GM18520 (cell line): ENCODE measurements at regions not wholly inside any gene's neighbourhood (a gene's known extent, or its start where the extent isn't known, plus 50 kb on each side); places are given as distances from the start of the nearest gene placed in this dataset.

Source experiments
- ATAC-seq: cut with Tn5 transposase; IDR thresholded peaks from one replicate; pipeline ENCODE4 v1.9.1; 2021; ENCODE audit not compliant: unreplicated experiment

DNA sequence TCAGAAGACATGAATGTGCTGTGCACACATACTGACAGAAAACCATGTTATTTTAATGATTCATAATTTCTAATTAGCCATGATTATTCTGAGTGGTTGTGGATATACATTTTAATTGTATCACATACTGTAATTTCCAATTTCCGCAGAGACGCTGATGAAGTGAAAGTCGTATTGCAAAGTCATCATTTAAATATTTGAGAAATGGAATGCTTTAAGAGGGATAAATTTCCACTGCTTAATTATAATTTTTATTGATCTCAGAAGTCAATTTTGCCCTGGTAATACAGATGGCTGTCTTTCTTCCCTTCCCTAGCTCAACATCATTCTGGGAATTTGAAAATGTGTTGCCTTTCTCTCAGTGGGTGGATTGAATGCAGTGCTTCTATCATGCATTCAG is 819.3 kb downstream of the ROBO2 start:
- ATAC-seq, result no peak

DNA sequence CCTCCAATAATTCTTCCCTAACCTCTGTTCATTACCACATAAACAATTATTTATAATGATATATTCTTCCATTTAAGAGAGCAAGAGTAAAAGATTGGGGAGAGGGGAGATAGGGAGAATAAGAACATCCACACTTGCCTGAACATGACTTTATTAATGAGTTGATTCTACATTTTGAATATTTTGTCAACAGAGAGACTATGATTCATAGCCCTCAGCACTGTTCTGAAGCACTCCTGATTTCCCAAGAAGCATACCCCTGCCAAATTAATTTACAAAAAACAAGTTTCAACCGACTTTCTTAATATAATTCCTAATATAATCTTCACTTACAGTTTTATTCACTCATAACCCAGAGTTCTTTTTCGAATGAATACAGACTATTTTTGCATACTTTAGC is 828.8 kb downstream of the ROBO2 start:
- no peak for ATAC-seq

DNA sequence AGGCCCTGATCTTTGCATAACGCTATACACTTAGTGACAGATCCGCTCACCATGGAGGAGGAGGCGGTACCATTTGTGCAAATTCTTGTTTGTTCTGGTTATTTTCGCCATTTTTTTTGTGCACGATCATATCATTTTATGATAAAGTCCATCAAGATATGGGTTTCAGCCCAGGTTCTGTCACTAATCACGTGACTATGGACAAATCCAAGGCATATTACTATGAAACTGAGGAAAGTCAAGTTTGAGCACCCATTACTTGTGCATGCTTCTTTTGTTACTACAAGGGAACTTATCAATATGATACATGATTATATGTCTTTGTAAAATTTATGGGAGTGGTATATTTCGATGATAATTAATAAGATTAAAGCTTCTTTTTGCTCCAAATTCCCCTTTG is 829.5 kb downstream of the ROBO2 start:
- ATAC-seq, result no peak

DNA sequence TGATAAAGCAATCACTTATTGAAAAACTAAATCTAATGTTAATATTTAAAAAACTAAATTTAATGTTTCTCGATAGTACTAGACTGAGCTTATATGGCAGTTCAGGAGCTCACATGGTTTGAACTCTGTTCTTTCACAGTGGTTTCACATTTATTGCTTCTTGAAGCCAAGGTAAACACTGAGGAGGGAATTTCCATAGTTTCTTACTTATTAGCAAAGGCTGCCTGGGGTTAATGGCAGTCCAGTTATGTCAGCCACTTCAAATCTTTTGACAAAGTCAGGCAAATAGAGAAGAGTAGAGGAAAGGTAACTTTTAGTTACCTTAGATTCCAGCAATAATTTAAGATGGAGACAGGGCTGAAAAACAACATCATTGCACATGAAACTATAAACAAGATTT is 831.5 kb downstream of the ROBO2 start:
- no peak for ATAC-seq

DNA sequence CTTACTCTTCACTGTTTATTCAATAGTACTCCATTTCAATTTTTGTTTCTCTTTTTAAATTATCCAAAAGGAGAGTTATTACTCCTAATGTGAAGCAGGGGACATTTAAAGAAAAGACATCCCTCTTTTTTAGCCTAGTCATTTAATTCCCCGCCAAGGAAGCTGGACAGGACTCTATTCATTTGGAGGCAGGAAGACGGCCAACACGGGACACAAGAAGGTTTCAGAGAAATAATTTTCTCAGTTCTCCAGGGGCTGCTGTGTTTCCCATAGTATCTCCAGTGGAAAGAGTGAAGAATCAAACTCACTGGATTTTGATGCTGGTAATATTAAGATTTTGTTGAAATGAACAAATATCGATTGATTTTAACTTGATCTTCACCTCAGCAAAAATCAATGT is 833.7 kb downstream of the ROBO2 start:
- no peak for ATAC-seq

DNA sequence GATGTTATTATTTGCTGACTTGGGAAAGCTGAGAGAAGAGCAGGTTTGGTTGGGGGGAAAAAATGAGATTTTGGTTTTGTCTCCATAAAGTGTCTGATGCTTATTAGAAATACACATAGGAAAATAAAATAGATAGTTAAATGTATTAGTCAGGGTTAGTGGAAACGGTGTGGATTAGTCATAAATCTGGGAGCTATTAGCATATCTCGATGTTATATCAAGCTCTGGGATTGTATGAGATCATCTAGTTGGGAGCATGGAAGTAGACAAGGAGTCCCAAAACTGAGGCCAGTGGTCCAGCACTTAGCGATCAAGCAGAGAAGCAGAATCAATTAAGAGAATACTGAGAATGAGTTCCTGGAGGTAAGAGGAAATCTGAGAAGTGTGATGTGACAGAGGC is 845.5 kb downstream of the ROBO2 start:
- ATAC-seq, result no peak

DNA sequence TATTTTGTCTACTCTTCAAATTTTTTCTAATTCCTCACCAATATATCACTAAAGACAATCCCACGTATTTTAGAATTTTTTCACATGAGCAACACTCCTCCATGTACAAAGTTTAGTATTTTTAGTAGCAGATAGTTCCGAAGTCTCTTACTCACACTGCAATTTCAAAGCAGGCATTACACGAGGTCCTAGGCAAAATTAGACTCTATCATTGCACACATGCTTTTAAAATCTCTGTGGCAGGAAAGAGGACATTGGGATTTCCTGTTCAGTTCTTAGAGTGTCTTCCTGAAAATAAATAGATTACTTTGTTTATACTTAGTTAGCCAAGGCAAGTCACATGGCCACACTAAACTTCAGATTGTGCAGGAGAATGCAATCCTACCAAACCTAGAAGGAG is 847.7 kb downstream of the ROBO2 start:
- no peak for ATAC-seq

DNA sequence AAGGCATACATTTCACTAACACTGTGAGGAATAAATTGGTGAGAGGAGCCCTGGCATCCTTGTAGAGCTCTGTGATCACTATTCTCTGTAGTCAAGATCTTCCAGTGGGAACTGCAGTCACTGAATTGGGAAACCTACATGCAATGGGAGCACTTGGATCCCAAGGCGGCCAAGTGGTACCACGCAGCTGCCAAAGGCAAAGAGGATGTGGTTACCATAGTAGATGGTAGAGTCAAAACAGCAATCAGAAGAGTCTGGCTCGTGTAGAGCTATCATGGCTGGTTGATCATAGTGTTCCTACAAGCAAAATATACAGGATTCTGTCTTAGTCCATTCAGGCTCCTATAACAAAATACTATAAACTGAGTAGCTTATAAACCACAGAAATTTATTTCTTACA is 849.7 kb downstream of the ROBO2 start:
- no peak for ATAC-seq

DNA sequence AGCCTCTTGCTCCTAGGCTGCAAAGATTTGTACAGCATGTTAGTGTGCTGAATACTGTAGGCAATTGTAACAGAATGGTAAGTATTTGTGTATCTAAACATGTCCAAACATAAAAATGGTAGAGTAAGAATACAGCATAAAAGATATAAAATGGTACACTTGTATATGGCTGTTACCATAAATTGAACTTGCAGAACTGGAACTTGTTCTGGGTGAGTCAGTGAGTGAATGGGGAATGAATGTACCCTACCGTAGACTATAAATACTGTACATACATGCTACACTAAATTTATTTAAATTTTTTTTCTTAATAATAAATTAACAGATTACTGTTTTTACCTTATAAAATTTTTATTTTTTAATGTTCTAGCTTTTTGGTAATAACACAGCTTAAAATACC is 858.7 kb downstream of the ROBO2 start:
- no peak for ATAC-seq

DNA sequence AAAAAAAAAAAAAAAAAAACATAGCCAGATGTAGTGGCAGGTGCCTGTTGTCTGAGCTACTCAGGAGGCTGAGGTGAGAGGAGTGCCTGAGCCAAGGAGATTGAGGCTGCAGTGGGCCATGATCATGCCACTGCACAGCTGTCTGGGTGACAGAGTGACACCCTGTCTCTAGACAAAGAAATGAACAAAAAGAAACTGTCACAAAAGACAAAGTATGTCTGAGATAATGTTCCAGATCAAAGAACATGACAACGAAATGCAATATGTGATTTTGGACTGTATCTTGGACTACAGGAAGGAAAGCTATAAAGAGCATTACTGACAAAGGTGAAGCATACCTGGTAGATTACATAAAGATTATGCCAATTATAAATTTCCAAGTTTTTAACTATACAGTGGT is 862.8 kb downstream of the ROBO2 start:
- ATAC-seq, result no peak

DNA sequence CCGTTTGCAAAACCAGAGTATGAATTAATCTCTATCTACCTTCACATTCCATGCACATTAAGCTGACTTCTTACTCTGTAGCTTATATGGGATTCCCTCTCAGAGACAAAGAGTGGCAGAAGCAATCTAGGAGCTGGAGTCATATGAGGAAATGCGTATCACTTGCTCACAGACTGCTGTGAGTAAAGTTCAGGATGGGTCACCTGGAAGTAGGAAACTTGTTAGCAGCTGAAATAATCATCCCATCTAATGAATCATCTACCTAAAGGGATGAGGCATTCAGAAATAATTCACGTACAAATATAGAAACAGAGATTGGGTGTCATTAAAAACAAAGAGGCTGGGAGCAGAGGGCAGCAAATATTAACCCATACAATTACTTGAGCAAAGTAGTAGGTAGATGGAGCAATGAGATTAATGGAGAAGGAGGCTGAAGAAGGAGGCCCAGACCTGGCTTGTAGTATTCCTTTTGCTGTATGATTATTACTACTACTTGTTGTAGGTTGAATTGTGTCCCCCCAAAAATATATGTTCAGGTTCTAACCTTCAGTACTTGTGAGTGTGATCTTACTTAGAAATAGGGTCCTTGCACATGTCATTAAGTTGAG is 866.3 kb downstream of the ROBO2 start:
- no peak for ATAC-seq

DNA sequence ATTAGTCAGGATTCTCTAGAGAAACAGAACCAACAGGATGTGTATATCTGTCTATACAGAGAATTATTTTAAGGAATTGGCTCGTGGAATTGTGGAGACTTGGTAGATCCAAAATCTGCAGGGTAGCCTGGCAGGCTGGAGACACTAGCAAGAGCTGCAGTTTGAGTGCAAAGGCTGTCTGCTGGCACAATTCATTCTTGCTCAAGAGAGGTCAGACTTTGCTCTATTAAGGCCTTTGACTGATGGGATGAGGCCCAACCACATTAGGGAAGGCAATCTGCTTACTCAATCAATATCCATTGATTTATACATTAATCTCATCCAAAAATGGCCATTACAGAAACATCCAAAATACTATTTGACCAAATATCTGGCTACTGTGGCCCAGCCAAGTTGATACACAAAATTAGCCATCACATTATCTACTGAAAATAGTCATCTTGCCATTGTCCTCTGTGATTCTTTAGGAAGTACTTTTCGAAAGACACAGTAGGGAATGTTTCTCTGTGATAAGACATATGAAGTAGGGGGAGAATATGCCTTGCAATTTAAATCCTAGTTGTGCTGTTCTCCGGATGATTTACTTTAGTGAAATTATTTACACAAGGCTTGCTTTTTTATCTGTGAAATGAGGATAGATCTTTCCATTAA is 873.8 kb downstream of the ROBO2 start:
- ATAC-seq, result no peak

DNA sequence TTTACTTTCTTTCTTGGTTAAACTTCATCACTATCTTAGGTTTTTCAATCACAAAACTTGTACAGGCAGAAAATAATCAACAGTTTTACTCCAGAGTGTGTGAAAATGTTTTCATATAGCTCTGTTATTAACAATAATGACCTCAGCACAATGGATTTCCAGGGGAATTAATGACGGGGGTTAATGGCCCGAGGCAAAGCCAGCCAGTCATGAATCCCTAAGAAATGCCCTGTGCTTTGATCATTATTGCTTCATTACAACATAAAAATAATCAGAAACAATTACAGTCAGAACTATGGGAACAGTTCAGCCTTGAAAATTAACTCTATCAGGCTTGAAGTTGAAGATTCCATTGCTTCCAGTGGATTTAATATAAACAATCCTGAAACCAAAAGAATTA is 875.4 kb downstream of the ROBO2 start:
- no peak for ATAC-seq

DNA sequence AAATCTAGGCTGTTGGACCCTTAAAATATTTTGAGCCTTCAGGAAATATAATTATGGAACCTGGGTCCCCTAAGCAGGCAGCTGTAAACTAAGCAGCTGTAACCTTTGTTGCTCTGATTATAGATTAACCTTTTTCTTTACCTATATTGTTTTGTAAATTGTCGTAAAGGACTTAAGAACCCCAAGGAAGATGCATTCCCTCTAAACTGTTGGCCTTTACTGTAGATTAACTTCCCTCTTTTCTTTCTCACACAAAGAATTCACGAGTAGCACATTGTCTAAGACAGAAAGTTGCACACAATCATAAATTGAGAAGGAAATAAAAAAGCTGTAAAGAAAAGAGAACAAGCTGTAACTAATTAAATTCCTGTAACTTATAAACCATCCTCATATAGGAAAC is 877.3 kb downstream of the ROBO2 start:
- ATAC-seq, result no peak

DNA sequence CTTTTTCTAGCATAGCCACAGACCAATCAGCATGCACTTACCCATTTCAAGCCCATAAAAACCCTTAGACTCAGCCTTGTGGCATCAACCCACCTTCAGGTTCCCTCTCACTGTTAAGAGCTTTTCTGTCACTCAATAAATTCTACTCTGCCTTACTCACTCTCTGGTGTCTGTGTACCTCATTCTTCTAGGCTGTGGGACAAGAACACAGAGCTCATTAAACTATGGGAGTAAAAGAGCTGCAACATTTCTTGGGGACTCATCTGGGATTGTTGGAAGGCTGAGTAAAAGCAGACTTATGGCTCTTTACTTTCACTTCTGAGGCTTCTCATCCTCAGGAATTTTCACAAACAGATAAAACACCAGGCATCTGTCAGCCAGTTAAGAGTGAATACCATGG is 879.3 kb downstream of the ROBO2 start:
- ATAC-seq, result no peak

DNA sequence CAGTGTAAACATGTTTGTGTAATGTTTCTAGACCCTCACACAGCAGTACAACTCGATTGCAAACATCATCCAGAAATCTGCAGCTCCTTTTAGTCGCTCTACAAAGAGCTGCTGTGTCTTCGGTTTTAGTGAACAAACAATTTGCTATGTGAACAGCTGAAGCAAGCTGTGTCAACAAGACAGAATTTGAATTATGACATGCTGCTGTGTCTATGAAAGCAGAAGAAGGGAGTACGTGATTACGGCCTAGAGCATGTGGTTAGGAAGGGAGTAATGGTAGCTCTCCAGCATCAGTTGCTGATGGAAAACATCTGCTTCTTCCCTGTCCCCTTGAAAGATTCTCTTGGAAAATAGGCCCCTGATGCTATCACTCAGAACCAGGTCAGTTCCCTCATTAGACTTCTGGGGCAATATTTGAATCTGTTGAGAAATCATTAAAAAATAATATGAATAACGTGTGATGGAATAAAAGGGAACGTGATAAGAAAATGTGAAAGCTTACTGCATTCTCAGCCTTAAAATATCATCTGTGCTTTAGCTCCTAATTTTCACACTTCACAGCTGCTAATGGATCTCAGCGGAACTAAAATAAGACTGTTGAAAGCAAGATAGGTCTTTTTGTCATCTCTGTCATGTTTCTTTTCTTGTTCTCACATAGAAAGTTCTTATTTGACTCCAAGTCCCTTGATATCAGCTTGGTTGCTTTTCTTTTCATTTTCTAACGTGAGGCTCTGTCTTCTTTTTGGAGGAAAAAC is 891.5 kb downstream of the ROBO2 start:
- ATAC-seq, result no peak

DNA sequence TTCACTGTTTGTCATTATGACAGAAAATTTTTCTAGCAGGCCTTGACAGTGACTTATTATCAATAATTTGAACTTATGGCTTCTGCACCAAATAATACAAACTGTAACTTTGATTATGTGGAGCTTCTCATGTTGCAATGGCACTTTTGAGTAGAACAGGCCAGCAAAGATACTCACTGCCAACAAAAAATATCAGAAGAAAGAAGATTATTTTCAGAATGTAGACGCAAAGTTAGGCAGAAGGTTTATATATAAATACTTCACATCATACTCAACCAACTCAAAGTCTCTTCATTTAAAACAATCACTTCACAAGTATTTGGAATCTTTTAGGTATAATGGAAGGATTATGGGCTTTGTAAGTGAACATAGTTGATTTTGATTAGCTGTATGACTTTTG is 893.0 kb downstream of the ROBO2 start:
- no peak for ATAC-seq

DNA sequence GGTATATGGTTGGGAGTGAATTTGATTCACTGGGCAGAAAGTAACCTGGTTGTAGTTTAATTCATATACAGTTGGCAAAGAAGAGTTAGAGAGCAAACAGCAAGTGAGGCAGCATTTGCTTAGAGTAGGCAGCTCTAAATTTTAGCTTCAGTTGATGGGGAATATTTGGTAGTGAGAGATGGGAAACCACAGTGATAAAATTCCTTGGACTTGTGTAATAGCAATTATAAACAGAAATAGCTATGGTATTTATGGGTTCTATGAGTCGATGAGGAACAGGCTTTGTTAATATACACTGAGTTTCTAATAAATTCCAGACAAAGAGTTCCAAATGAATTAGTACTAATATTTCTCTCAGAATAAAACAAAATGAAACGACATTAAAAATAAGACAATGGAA is 894.0 kb downstream of the ROBO2 start:
- no peak for ATAC-seq

DNA sequence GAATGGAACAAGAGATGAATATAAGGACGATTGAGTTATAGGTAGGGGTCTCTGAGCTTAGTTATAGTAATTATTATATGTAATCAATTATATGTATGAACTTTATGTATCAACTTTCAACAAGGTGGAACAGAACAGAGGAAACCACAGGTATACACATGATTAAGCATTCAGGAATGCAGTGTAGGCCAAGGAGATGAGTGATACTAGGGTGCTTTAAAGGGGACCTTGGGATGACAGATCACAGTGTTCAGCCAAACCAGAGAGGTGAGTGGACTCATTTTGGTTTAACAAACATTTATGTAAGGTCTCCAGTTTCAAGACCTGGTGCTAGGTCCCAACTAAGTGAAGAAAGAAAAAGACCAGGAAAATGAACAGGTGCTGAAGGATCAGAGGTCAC is 895.5 kb downstream of the ROBO2 start:
- ATAC-seq, result no peak

DNA sequence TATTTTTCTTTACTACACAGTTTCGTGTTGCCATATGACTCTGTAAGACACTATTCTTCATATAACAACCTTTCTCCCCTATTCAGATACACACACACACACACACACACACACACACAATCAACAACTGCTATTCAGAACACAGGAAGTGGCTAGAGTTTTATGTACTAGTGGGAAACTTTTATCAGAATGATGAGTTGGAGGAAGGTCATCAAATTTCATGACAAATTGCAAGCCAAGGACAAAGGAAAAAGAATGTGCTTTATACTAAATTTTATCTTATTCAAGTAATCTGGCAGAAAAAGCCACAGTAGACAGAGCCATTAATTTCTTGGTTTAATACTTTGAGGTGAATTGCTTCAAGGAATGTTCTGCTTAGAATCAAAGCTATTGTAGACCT is 899.8 kb downstream of the ROBO2 start:
- no peak for ATAC-seq

DNA sequence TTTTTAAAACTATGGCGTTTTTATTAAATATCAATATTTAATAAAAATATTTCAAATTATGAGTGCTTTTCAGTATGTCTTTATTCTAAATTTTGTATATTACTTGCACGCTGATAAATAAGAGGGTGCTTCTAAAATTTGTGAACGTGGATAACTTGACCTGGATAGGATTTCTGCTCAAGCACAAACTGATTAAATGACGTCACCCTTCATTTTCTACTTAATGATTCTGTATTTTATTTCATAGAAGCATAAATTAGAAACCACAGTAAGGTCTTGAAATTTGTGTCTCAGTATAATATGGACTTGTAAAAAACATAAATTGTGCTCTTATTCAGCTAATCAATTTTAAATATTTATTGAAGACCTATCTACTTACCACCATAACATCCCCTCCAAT is 903.7 kb downstream of the ROBO2 start:
- no peak for ATAC-seq

DNA sequence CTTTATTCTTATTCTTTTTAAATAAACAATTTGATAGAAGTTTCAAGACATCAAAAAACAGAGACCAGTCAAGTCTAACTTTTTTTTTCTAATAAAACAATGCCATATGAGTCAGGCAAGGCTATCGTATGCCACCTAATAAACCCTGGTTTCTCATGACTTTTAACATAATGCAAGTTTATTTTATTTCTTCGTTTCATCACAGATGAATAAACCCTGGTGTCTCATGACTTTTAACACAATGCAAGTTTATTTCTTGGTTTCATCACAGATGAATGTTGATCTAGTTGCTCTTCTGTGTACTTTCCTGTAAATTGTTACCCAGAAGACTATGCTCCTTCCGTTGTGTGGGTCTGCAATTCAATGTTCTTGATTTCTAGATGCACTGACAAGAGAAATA is 905.4 kb downstream of the ROBO2 start:
- no peak for ATAC-seq

DNA sequence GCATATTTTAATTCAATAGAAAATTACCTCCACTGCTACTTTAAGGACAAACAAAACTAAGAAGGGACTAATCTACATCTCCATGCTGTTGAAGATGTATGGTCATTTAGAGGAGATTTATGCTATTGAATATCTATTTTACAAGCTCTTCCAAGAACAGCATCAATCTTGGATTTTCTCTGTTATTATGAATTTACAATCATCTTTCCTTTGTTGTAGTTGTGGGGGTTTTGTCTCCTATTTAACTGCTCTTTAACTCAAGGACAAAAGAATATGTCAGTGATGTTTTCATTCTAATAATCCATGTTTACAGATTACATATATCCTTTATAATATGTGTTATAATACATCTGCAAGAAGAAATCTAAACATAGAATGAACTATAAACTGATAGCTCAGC is 907.8 kb downstream of the ROBO2 start:
- no peak for ATAC-seq
